Memory B cell (primary cell): ENCODE measurements at regions not wholly inside any gene's neighbourhood (a gene's known extent, or its start where the extent isn't known, plus 50 kb on each side); places are given as distances from the start of the nearest gene placed in this dataset.
A peak's percentile ranks its signal among the peaks of the same experiment; 100 is the strongest.
"Not testable (repeated sequence)": the region's sequence is repeated elsewhere in the genome, so short reads cannot be mapped to it uniquely, and the experiment has no call there.

ENCODE experiments used
- ATAC-seq: fragments of 150-1000 bp; cut with Tn5 transposase; 2 replicates; pipeline ENCODE4 v1.10.0; 2021; ENCODE audit warnings: low read depth, mild to moderate bottlenecking, moderate library complexity
- DNase-seq, 2 donors: peaks; one replicate each; pipeline ENCODE4 v3.0.0; 2022; ENCODE audit warnings: low spot score in 2 of 2
- H3K27ac Mint-ChIP-seq: one replicate; pipeline ENCODE4 v1.8.0; 2022; ENCODE audit warnings: mild to moderate bottlenecking, moderate library complexity, mixed read lengths
- H3K27me3 Mint-ChIP-seq: one replicate; pipeline ENCODE4 v1.8.0; 2022; ENCODE audit warnings: mixed read lengths
- H3K36me3 Mint-ChIP-seq: one replicate; pipeline ENCODE4 v1.8.0; 2022; ENCODE audit warnings: mild to moderate bottlenecking, mixed read lengths
- H3K4me1 Mint-ChIP-seq: one replicate; pipeline ENCODE4 v1.8.0; 2022; ENCODE audit warnings: mixed read lengths
- H3K4me3 Mint-ChIP-seq: one replicate; pipeline ENCODE4 v1.8.0; 2022; ENCODE audit warnings: mild to moderate bottlenecking, moderate library complexity, mixed read lengths
- H3K9me3 Mint-ChIP-seq: one replicate; pipeline ENCODE4 v1.8.0; 2022; ENCODE audit warnings: mixed read lengths

- H3K9me3 Mint-ChIP-seq, result peaks cover 5% of the 10 kb centered on the region
- ATAC-seq (peak; percentile 23), DNase-seq (no peak)
- H3K36me3 Mint-ChIP-seq, result peaks cover 4% of the 10 kb centered on the region
- peaks cover 16% of the 10 kb centered on the region for H3K4me1 Mint-ChIP-seq
- H3K27me3 Mint-ChIP-seq, result peaks cover 3% of the 10 kb centered on the region
- H3K4me3 Mint-ChIP-seq, result peak overlapping the region; percentile 89
- H3K27ac Mint-ChIP-seq, result no peak overlapping the region
Measured at GRCh38 chr5:154646745-154647113, 108.4 kb upstream of the LARP1 start.

- H3K36me3 Mint-ChIP-seq, result peaks cover 4% of the 10 kb centered on the region
- no peak overlapping the region for H3K27ac Mint-ChIP-seq
- ATAC-seq (no peak), DNase-seq (no peak)
- peaks cover 5% of the 10 kb centered on the region for H3K9me3 Mint-ChIP-seq
- H3K4me1 Mint-ChIP-seq, result peaks cover 16% of the 10 kb centered on the region
- no peak overlapping the region for H3K4me3 Mint-ChIP-seq
- H3K27me3 Mint-ChIP-seq, result peaks cover 3% of the 10 kb centered on the region
Measured at GRCh38 chr5:154644745-154645411, 110.3 kb upstream of the LARP1 start.

GRCh38 chr5:154642499-154643245 lies 112.5 kb upstream of the LARP1 start:
- ATAC-seq, result no peak
- H3K4me3 Mint-ChIP-seq, result no peak overlapping the region
- peaks cover 3% of the 10 kb centered on the region for H3K27me3 Mint-ChIP-seq
- no peak for DNase-seq
- H3K27ac Mint-ChIP-seq, result no peak overlapping the region
- peaks cover 5% of the 10 kb centered on the region for H3K9me3 Mint-ChIP-seq
- peaks cover 13% of the 10 kb centered on the region for H3K4me1 Mint-ChIP-seq
- H3K36me3 Mint-ChIP-seq, result peaks cover 4% of the 10 kb centered on the region

GRCh38 chr5:154640213-154640831 lies 114.9 kb upstream of the LARP1 start:
- H3K36me3 Mint-ChIP-seq, H3K4me1 Mint-ChIP-seq, H3K4me3 Mint-ChIP-seq, H3K27me3 Mint-ChIP-seq, H3K27ac Mint-ChIP-seq, H3K9me3 Mint-ChIP-seq, ATAC-seq: not testable (repeated sequence)
- DNase-seq, result peak in 1 of 2 donors; percentile 14

- not testable (repeated sequence) for H3K27ac Mint-ChIP-seq
Measured at GRCh38 chr5:154636786-154637185, 118.4 kb upstream of the LARP1 start.

GRCh38 chr5:154636271-154636670 lies 118.9 kb upstream of the LARP1 start:
- not testable (repeated sequence) for H3K36me3 Mint-ChIP-seq, H3K4me1 Mint-ChIP-seq

More at GRCh38 chr5:154636786-154637185, 118.4 kb upstream of the LARP1 start:
- not testable (repeated sequence) for H3K4me1 Mint-ChIP-seq, DNase-seq, H3K27me3 Mint-ChIP-seq, H3K9me3 Mint-ChIP-seq, ATAC-seq, H3K36me3 Mint-ChIP-seq, H3K4me3 Mint-ChIP-seq

GRCh38 chr5:154633744-154634143 lies 121.4 kb upstream of the LARP1 start:
- not testable (repeated sequence) for ATAC-seq, H3K27me3 Mint-ChIP-seq, H3K9me3 Mint-ChIP-seq, H3K36me3 Mint-ChIP-seq, H3K27ac Mint-ChIP-seq, H3K4me3 Mint-ChIP-seq, DNase-seq, H3K4me1 Mint-ChIP-seq

More at GRCh38 chr5:154636271-154636670, 118.9 kb upstream of the LARP1 start:
- not testable (repeated sequence) for H3K27ac Mint-ChIP-seq, ATAC-seq, H3K9me3 Mint-ChIP-seq, H3K4me3 Mint-ChIP-seq, H3K27me3 Mint-ChIP-seq, DNase-seq

- Mint-ChIP-seq H3K9me3 (no peaks in the 10 kb centered on the region), H3K27me3 (no peaks in the 10 kb centered on the region), H3K4me1 (no peaks in the 10 kb centered on the region), H3K36me3 (no peaks in the 10 kb centered on the region), H3K4me3 (no peak overlapping the region), H3K27ac (no peak overlapping the region)
- ATAC-seq (no peak), DNase-seq (no peak)
Measured at GRCh38 chr5:154631141-154631540, 124.0 kb upstream of the LARP1 start.

- no peaks in the 10 kb centered on the region for H3K9me3 Mint-ChIP-seq
- no peak for ATAC-seq
Measured at GRCh38 chr5:154630410-154630809, 124.8 kb upstream of the LARP1 start.

GRCh38 chr5:154628685-154629084 lies 126.5 kb upstream of the LARP1 start:
- Mint-ChIP-seq H3K4me3 (no peak overlapping the region), H3K27me3 (no peaks in the 10 kb centered on the region), H3K4me1 (no peaks in the 10 kb centered on the region), H3K27ac (no peak overlapping the region), H3K36me3 (no peaks in the 10 kb centered on the region), H3K9me3 (no peaks in the 10 kb centered on the region)
- ATAC-seq (no peak), DNase-seq (no peak)

More at GRCh38 chr5:154630410-154630809, 124.8 kb upstream of the LARP1 start:
- Mint-ChIP-seq H3K4me3 (no peak overlapping the region), H3K36me3 (no peaks in the 10 kb centered on the region), H3K4me1 (no peaks in the 10 kb centered on the region), H3K27me3 (no peaks in the 10 kb centered on the region), H3K27ac (no peak overlapping the region)
- DNase-seq, result no peak

GRCh38 chr5:154627698-154628678 lies 127.2 kb upstream of the LARP1 start:
- Mint-ChIP-seq H3K27ac (no peak overlapping the region), H3K4me1 (no peaks in the 10 kb centered on the region), H3K9me3 (no peaks in the 10 kb centered on the region), H3K27me3 (no peaks in the 10 kb centered on the region), H3K4me3 (no peak overlapping the region), H3K36me3 (no peaks in the 10 kb centered on the region)
- ATAC-seq (no peak), DNase-seq (no peak)

GRCh38 chr5:154626876-154627557 lies 128.2 kb upstream of the LARP1 start:
- H3K27me3 Mint-ChIP-seq, result no peaks in the 10 kb centered on the region
- no peaks in the 10 kb centered on the region for H3K4me1 Mint-ChIP-seq
- ATAC-seq, result no peak
- no peak for DNase-seq
- H3K9me3 Mint-ChIP-seq, result no peaks in the 10 kb centered on the region
- H3K4me3 Mint-ChIP-seq, result no peak overlapping the region
- H3K36me3 Mint-ChIP-seq, result no peaks in the 10 kb centered on the region
- no peak overlapping the region for H3K27ac Mint-ChIP-seq

- Mint-ChIP-seq H3K4me1 (no peaks in the 10 kb centered on the region), H3K36me3 (no peaks in the 10 kb centered on the region), H3K27ac (no peak overlapping the region), H3K9me3 (no peaks in the 10 kb centered on the region), H3K27me3 (no peaks in the 10 kb centered on the region), H3K4me3 (no peak overlapping the region)
- ATAC-seq (no peak), DNase-seq (no peak)
Measured at GRCh38 chr5:154625031-154625430, 130.1 kb upstream of the LARP1 start.
